Neutrophil (primary cell): ENCODE measurements at regions not wholly inside any gene's neighbourhood (a gene's known extent, or its start where the extent isn't known, plus 50 kb on each side); places are given as distances from the start of the nearest gene placed in this dataset.

Experiments
- H3K27ac ChIP-seq: fragments of 200-600 bp; sonication (generic); 2 replicates; pipeline ENCODE4 v1.5.1; 2016; ENCODE audit warnings: mild to moderate bottlenecking, moderate library complexity
- H3K27me3 ChIP-seq: fragments of 200-600 bp; sonication (generic); 2 replicates; pipeline ENCODE4 v1.6.0; 2016; ENCODE audit warnings: mild to moderate bottlenecking
- H3K36me3 ChIP-seq: fragments of 200-600 bp; sonication (generic); 2 replicates; pipeline ENCODE4 v1.5.1; 2017
- H3K4me1 ChIP-seq, 2 experiments: fragments of 200-600 bp in 1 of 2; sonication (generic) in 1 of 2; 1 replicate in 1 of 2; 2 replicates in 1 of 2; pipeline versions ENCODE4 v1.5.1 to v1.6.1; 2013 to 2016; ENCODE audit warnings: low read depth in 1 of 2, low read length in 1 of 2, mild to moderate bottlenecking in 1 of 2, moderate library complexity in 1 of 2; ENCODE audit not compliant: control insufficient read depth in 1 of 2, insufficient read depth in 1 of 2
- H3K4me3 ChIP-seq, 2 experiments: fragments of 200-600 bp in 1 of 2; sonication (generic) in 1 of 2; 1 replicate in 1 of 2; 2 replicates in 1 of 2; pipeline ENCODE4 v1.5.1; 2013 to 2016; ENCODE audit warnings: low read depth in 1 of 2, low read length in 1 of 2, mild to moderate bottlenecking in 1 of 2, moderate library complexity in 1 of 2
- H3K9me3 ChIP-seq: fragments of 200-600 bp; sonication (generic); 2 replicates; pipeline ENCODE4 v1.5.1; 2016
- TF ChIP-seq, protein P1 (sequence below): fragments of 200-600 bp; sonication (generic); IDR thresholded peaks from 2 replicates; pipeline ENCODE4 v1.5.1; 2016; ENCODE audit warnings: antibody characterized with exemption

DNA sequence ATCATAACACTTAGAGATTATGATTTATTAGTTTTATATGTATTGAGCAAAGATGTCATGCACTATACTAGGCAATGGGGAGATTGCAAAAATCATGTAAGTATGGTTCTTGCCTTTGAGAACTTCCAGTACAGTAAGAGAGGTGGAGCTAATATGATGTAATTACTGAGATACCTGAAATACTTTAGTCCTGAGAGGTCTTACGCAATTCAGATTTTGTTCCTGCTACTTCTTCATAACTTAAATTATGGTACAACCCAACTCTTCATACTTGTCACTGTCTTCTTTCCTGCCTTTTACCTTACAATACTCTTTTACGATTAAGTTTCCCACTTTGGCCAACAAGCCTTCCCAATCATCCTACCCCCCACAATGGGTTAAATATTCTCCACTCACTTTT is 564.2 kb upstream of the PITX2 start:
- Histone ChIP-seq H3K27me3 (no peaks in the 10 kb centered on the region), H3K36me3 (no peaks in the 10 kb centered on the region), H3K4me3 (no peak overlapping the region)

GRCh38 chr4:111198446-111198845 is 575.6 kb upstream of the PITX2 start:
- TF ChIP-seq, protein P1, sequence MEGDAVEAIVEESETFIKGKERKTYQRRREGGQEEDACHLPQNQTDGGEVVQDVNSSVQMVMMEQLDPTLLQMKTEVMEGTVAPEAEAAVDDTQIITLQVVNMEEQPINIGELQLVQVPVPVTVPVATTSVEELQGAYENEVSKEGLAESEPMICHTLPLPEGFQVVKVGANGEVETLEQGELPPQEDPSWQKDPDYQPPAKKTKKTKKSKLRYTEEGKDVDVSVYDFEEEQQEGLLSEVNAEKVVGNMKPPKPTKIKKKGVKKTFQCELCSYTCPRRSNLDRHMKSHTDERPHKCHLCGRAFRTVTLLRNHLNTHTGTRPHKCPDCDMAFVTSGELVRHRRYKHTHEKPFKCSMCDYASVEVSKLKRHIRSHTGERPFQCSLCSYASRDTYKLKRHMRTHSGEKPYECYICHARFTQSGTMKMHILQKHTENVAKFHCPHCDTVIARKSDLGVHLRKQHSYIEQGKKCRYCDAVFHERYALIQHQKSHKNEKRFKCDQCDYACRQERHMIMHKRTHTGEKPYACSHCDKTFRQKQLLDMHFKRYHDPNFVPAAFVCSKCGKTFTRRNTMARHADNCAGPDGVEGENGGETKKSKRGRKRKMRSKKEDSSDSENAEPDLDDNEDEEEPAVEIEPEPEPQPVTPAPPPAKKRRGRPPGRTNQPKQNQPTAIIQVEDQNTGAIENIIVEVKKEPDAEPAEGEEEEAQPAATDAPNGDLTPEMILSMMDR, result no peak
- no peaks in the 10 kb centered on the region for H3K36me3 ChIP-seq
- H3K4me3 ChIP-seq, result no peak overlapping the region

More for the DNA sequence above, 564.2 kb upstream of the PITX2 start:
- H3K27ac ChIP-seq, result no peak overlapping the region
- TF ChIP-seq, protein P1, result no peak
- H3K4me1 ChIP-seq, result no peaks in the 10 kb centered on the region
- no peaks in the 10 kb centered on the region for H3K9me3 ChIP-seq

GRCh38 chr4:111204797-111205196 is 581.9 kb upstream of the PITX2 start:
- TF ChIP-seq, protein P1, result no peak
- no peak overlapping the region for H3K4me3 ChIP-seq

More at GRCh38 chr4:111198446-111198845, 575.6 kb upstream of the PITX2 start:
- H3K27ac ChIP-seq, result no peak overlapping the region
- H3K9me3 ChIP-seq, result no peaks in the 10 kb centered on the region
- H3K4me1 ChIP-seq, result no peaks in the 10 kb centered on the region
- H3K27me3 ChIP-seq, result no peaks in the 10 kb centered on the region

DNA sequence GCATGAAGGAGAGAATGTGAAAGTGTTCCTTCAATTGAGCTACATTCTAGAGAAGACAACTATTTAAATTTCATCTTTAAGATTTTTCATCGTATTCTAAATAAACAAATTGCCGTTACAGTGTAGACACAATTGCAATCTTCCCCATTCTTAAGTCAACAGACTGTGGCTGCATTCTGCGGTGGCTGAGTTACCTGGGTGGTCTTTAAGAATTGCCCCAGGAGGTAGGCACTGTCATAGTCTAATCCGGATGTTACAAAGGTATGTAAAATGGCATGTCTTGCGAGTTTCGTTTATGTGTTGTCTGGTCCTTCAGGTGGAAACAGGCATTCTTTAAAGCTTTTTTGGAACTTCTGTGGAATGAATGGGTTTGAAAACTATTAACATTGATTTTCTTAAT is 586.1 kb upstream of the PITX2 start:
- no peaks in the 10 kb centered on the region for H3K27me3 ChIP-seq

More at GRCh38 chr4:111204797-111205196, 581.9 kb upstream of the PITX2 start:
- Histone ChIP-seq H3K9me3 (no peaks in the 10 kb centered on the region), H3K4me1 (no peaks in the 10 kb centered on the region), H3K27me3 (no peaks in the 10 kb centered on the region), H3K36me3 (no peaks in the 10 kb centered on the region), H3K27ac (no peak overlapping the region)

GRCh38 chr4:111209706-111210105 is 586.8 kb upstream of the PITX2 start:
- Histone ChIP-seq H3K27me3 (no peaks in the 10 kb centered on the region), H3K9me3 (no peaks in the 10 kb centered on the region), H3K4me3 (no peak overlapping the region), H3K4me1 (no peaks in the 10 kb centered on the region), H3K27ac (no peak overlapping the region), H3K36me3 (no peaks in the 10 kb centered on the region)
- TF ChIP-seq, protein P1, result no peak

More for the DNA sequence above, 586.1 kb upstream of the PITX2 start:
- Histone ChIP-seq H3K4me1 (no peaks in the 10 kb centered on the region), H3K27ac (no peak overlapping the region), H3K4me3 (no peak overlapping the region), H3K9me3 (no peaks in the 10 kb centered on the region), H3K36me3 (no peaks in the 10 kb centered on the region)
- TF ChIP-seq, protein P1, result no peak

- no peaks in the 10 kb centered on the region for H3K27me3 ChIP-seq
- no peak overlapping the region for H3K4me3 ChIP-seq
- H3K9me3 ChIP-seq, result no peaks in the 10 kb centered on the region
- TF ChIP-seq, protein P1, result no peak
- H3K27ac ChIP-seq, result no peak overlapping the region
- no peaks in the 10 kb centered on the region for H3K36me3 ChIP-seq
- no peaks in the 10 kb centered on the region for H3K4me1 ChIP-seq
Measured at GRCh38 chr4:111210595-111210994, 587.7 kb upstream of the PITX2 start.
